Sigmoid colon (tissue), 6 donors: ENCODE measurements at regions not wholly inside any gene's neighbourhood (a gene's known extent, or its start where the extent isn't known, plus 50 kb on each side); places are given as distances from the start of the nearest gene placed in this dataset.

Experiments used
- DNase-seq: peaks from one replicate; pipeline ENCODE4 v3.0.0-alpha.2; 2019
- H3K27ac ChIP-seq, 4 donors: fragments of 200-600 bp; sonication (generic); one replicate each; pipeline ENCODE4 v1.5.1; 2016 to 2019; ENCODE audit warnings: mild to moderate bottlenecking in 1 of 4
- H3K27me3 ChIP-seq, 3 donors: fragments of 200-600 bp; sonication (generic); one replicate each; pipeline ENCODE4 v1.5.1; 2019; ENCODE audit warnings: mild to moderate bottlenecking in 1 of 3
- H3K36me3 ChIP-seq, 4 donors: fragments of 200-600 bp; sonication (generic); one replicate each; pipeline ENCODE4 v1.5.1; 2016 to 2019
- H3K4me1 ChIP-seq, 4 donors: fragments of 200-600 bp; sonication (generic); one replicate each; pipeline ENCODE4 v1.5.1; 2017 to 2019
- H3K4me3 ChIP-seq, 4 donors: fragments of 200-600 bp; sonication (generic); one replicate each; pipeline ENCODE4 v1.5.1; 2017 to 2019; ENCODE audit warnings: mild to moderate bottlenecking in 2 of 4, moderate library complexity in 1 of 4
- H3K9me3 ChIP-seq, 4 donors: fragments of 200-600 bp in 3 of 4; sonication (generic) in 3 of 4; one replicate each; pipeline versions ENCODE4 v1.5.1 to v1.6.1; 2013 to 2019
- CTCF ChIP-seq, 4 experiments: fragments of 450-650 bp in 3 of 4; fragments of 200-600 bp in 1 of 4; IDR thresholded peaks; one replicate each; pipeline ENCODE4 v1.5.1; 2016 to 2019; ENCODE audit warnings: antibody characterized with exemption in 4 of 4, mild to moderate bottlenecking in 3 of 4, moderate library complexity in 2 of 4
- EP300 ChIP-seq, 4 donors: sonication (generic); formaldehyde crosslinking; IDR thresholded peaks; one replicate each; pipeline ENCODE4 v1.6.1; 2017; ENCODE audit warnings: antibody characterized with exemption in 4 of 4
- POLR2A ChIP-seq, 2 donors: fragments of 450-650 bp; IDR thresholded peaks; one replicate each; pipeline ENCODE4 v1.6.1; 2016; ENCODE audit warnings: antibody characterized with exemption in 2 of 2, mild to moderate bottlenecking in 2 of 2, moderate library complexity in 2 of 2
- POLR2AphosphoS5 ChIP-seq, 4 donors: sonication (generic); formaldehyde crosslinking; IDR thresholded peaks; one replicate each; pipeline ENCODE4 v1.6.1; 2017; ENCODE audit warnings: antibody characterized with exemption in 4 of 4
- WGBS, 2 donors: extraction: QIAGEN DNeasy Blood & Tissue Kit; methylation state at CpG; one replicate each; pipeline ENCODE4 v1.1.7; 2013; 5-methylcytosine and 5-hydroxymethylcytosine counted together
- intact Hi-C: fragments of 100-400 bp; cut with DNase I; formaldehyde crosslinking; loops from one replicate; pipeline ENCODE4 v1.15.1; 2023
- donor health status: healthy with polysubstance abuse.
- donor health status: healthy.

- Histone ChIP-seq H3K4me1 (no peaks in the 10 kb centered on the region), H3K36me3 (no peaks in the 10 kb centered on the region), H3K4me3 (no peak overlapping the region), H3K9me3 (no peaks in the 10 kb centered on the region), H3K27me3 (no peaks in the 10 kb centered on the region), H3K27ac (no peak overlapping the region)
- no peak for DNase-seq
- TF ChIP-seq EP300 (IDR thresholded peaks at IDR 0.05), result no peak
- no peak for TF ChIP-seq CTCF (IDR thresholded peaks at IDR 0.05)
- intact Hi-C loops, result no loop called here
- 83 to 88% methylated on average over 2 of the region's 2 CpGs for WGBS, 2 donors
Observed at GRCh38 chr4:27887646-27888045, 1027.0 kb downstream of the STIM2 start.

GRCh38 chr4:27888505-27888904 is 1027.9 kb downstream of the STIM2 start:
- no peak overlapping the region for H3K4me3 ChIP-seq
- TF ChIP-seq EP300 (IDR thresholded peaks at IDR 0.05) (no peak), POLR2AphosphoS5 (IDR thresholded peaks at IDR 0.05) (no peak), POLR2A (IDR thresholded peaks at IDR 0.05) (no peak), CTCF (IDR thresholded peaks at IDR 0.05) (no peak)
- no peaks in the 10 kb centered on the region for H3K27me3 ChIP-seq
- DNase-seq, result no peak
- no peaks in the 10 kb centered on the region for H3K9me3 ChIP-seq
- no peak overlapping the region for H3K27ac ChIP-seq
- no peaks in the 10 kb centered on the region for H3K36me3 ChIP-seq
- WGBS, 2 donors, result 13 to 38% methylated on average over 1 of the region's 1 CpG
- no peaks in the 10 kb centered on the region for H3K4me1 ChIP-seq
- intact Hi-C loops, result no loop called here

- no peak overlapping the region for H3K4me3 ChIP-seq
- no peak for DNase-seq
- H3K27ac ChIP-seq, result no peak overlapping the region
- TF ChIP-seq EP300 (IDR thresholded peaks at IDR 0.05) (no peak), POLR2A (IDR thresholded peaks at IDR 0.05) (no peak), CTCF (IDR thresholded peaks at IDR 0.05) (no peak), POLR2AphosphoS5 (IDR thresholded peaks at IDR 0.05) (no peak)
- no peaks in the 10 kb centered on the region for H3K9me3 ChIP-seq
- no peaks in the 10 kb centered on the region for H3K27me3 ChIP-seq
- intact Hi-C loops, result no loop called here
- WGBS, 2 donors, result 83 to 88% methylated on average over 2 of the region's 2 CpGs
- H3K4me1 ChIP-seq, result no peaks in the 10 kb centered on the region
- no peaks in the 10 kb centered on the region for H3K36me3 ChIP-seq
Observed at GRCh38 chr4:27894951-27895350, 1034.3 kb downstream of the STIM2 start.

- TF ChIP-seq CTCF (IDR thresholded peaks at IDR 0.05) (no peak), POLR2A (IDR thresholded peaks at IDR 0.05) (no peak), POLR2AphosphoS5 (IDR thresholded peaks at IDR 0.05) (no peak), EP300 (IDR thresholded peaks at IDR 0.05) (no peak)
- no peaks in the 10 kb centered on the region for H3K27me3 ChIP-seq
- no peaks in the 10 kb centered on the region for H3K9me3 ChIP-seq
- 70 to 79% methylated on average over 3 of the region's 3 CpGs for WGBS, 2 donors
- no peak overlapping the region for H3K27ac ChIP-seq
- H3K36me3 ChIP-seq, result no peaks in the 10 kb centered on the region
- intact Hi-C loops, result no loop called here
- no peak for DNase-seq
- H3K4me3 ChIP-seq, result no peak overlapping the region
- peaks cover 0 to 8% (median 5%) of the 10 kb centered on the region in 4 donors for H3K4me1 ChIP-seq
Observed at GRCh38 chr4:27908356-27908755, 1047.7 kb downstream of the STIM2 start.

GRCh38 chr4:27910227-27910626 is 1049.6 kb downstream of the STIM2 start:
- H3K36me3 ChIP-seq, result no peaks in the 10 kb centered on the region
- H3K9me3 ChIP-seq, result no peaks in the 10 kb centered on the region
- peaks cover 0 to 8% (median 5%) of the 10 kb centered on the region in 4 donors for H3K4me1 ChIP-seq
- intact Hi-C loops, result no loop called here
- TF ChIP-seq EP300 (IDR thresholded peaks at IDR 0.05) (no peak), CTCF (IDR thresholded peaks at IDR 0.05) (no peak), POLR2AphosphoS5 (IDR thresholded peaks at IDR 0.05) (no peak), POLR2A (IDR thresholded peaks at IDR 0.05) (no peak)
- WGBS, 2 donors, result 12 to 34% methylated on average over 2 of the region's 2 CpGs
- no peak overlapping the region for H3K27ac ChIP-seq
- H3K4me3 ChIP-seq, result no peak overlapping the region
- no peak for DNase-seq
- H3K27me3 ChIP-seq, result no peaks in the 10 kb centered on the region
